T-cell (primary cell): ENCODE measurements at regions not wholly inside any gene's neighbourhood (a gene's known extent, or its start where the extent isn't known, plus 50 kb on each side); places are given as distances from the start of the nearest gene placed in this dataset.

Experiments used
- ATAC-seq, 4 experiments: fragments of 200-7000 bp in 3 of 4; fragments of 150-1000 bp in 1 of 4; cut with Tn5 transposase; replicated peaks in 1 of 4; 1 replicate in 3 of 4; 2 replicates in 1 of 4; pipeline ENCODE4 v1.10.0; 2021; ENCODE audit warnings: moderate library complexity in 3 of 4, mild to moderate bottlenecking in 2 of 4, moderate number of reproducible peaks in 1 of 4
- CTCF ChIA-PET, 2 donors: fragments of 300-600 bp; sonication (Branson Sonifier 250); formaldehyde crosslinking; loops; one replicate each; lab custom pipeline; 2022; ENCODE audit warnings: antibody characterized with exemption in 2 of 2; lab: Charles Lee
- POLR2A ChIA-PET, 2 donors: fragments of 300-600 bp; sonication (Branson Sonifier 250); formaldehyde crosslinking; loops; one replicate each; lab custom pipeline; 2022; ENCODE audit warnings: antibody characterized with exemption in 2 of 2; lab: Charles Lee
- DNase-seq, 35 experiments: peaks; one replicate each; pipeline versions ENCODE4 v3.0.0 to v3.0.0-alpha.2; 2013 to 2023
- H3K27ac ChIP-seq: one replicate; pipeline ENCODE4 v1.5.1; 2013; ENCODE audit warnings: low read length
- H3K27me3 ChIP-seq, 2 experiments: replicated peaks in 1 of 2; 1 replicate in 1 of 2; 2 replicates in 1 of 2; pipeline versions ENCODE4 v1.6.1 to v1.7.0; 2013; ENCODE audit warnings: low read length in 1 of 2, mixed read lengths in 1 of 2; ENCODE audit not compliant: control insufficient read depth in 2 of 2, insufficient read depth in 2 of 2; ENCODE audit errors: extremely low read depth in 1 of 2
- H3K36me3 ChIP-seq, 2 donors: 1 replicate in 1 of 2; 2 replicates in 1 of 2; pipeline versions ENCODE4 v1.6.1 to v1.7.0; 2013; ENCODE audit warnings: low read length in 1 of 2; ENCODE audit not compliant: control insufficient read depth in 2 of 2, insufficient read depth in 1 of 2; ENCODE audit errors: extremely low read depth in 1 of 2
- H3K4me1 ChIP-seq, 2 experiments: 1 replicate in 1 of 2; 2 replicates in 1 of 2; pipeline versions ENCODE4 v1.6.1 to v1.7.0; 2013; ENCODE audit warnings: low read length in 2 of 2, mixed read lengths in 1 of 2; ENCODE audit not compliant: insufficient read depth in 2 of 2, control insufficient read depth in 1 of 2; ENCODE audit errors: extremely low read depth in 1 of 2
- H3K4me3 ChIP-seq, 2 donors: 1 replicate in 1 of 2; 2 replicates in 1 of 2; pipeline versions ENCODE4 v1.5.1 to v1.7.0; 2013; ENCODE audit warnings: mild to moderate bottlenecking in 2 of 2, low read length in 1 of 2, moderate library complexity in 1 of 2; ENCODE audit not compliant: control insufficient read depth in 1 of 2; ENCODE audit errors: extremely low read depth in 1 of 2
- H3K9me3 ChIP-seq: 2 replicates; pipeline ENCODE4 v1.7.0; 2013
- H3K27ac Mint-ChIP-seq, 2 donors: one replicate each; pipeline ENCODE4 v1.8.0; 2020 to 2021; ENCODE audit warnings: mild to moderate bottlenecking in 2 of 2, mixed read lengths in 2 of 2
- H3K27me3 Mint-ChIP-seq, 2 donors: one replicate each; pipeline ENCODE4 v1.8.0; 2021 to 2022; ENCODE audit warnings: mixed read lengths in 2 of 2
- H3K36me3 Mint-ChIP-seq: one replicate; pipeline ENCODE4 v1.8.0; 2021; ENCODE audit warnings: mixed read lengths
- H3K4me1 Mint-ChIP-seq, 3 donors: one replicate each; pipeline ENCODE4 v1.8.0; 2020 to 2022; ENCODE audit warnings: mixed read lengths in 3 of 3, mild to moderate bottlenecking in 1 of 3
- H3K4me3 Mint-ChIP-seq, 3 donors: one replicate each; pipeline ENCODE4 v1.8.0; 2020 to 2022; ENCODE audit warnings: mild to moderate bottlenecking in 3 of 3, mixed read lengths in 3 of 3, moderate library complexity in 3 of 3
- H3K9me3 Mint-ChIP-seq, 3 donors: one replicate each; pipeline ENCODE4 v1.8.0; 2020 to 2022; ENCODE audit warnings: mixed read lengths in 3 of 3
- WGBS: methylation state at CpG from one replicate; pipeline ENCODE4 v1.1.5; 2013; ENCODE audit warnings: missing lambda C conversion rate; ENCODE audit not compliant: insufficient coverage; 5-methylcytosine and 5-hydroxymethylcytosine counted together

- ChIA-PET POLR2A (no interaction called here), CTCF (no interaction called here)
- Mint-ChIP-seq H3K9me3 (peaks cover 9 to 15% (median 12%) of the 10 kb centered on the region in 3 donors), H3K4me3 (no peak overlapping the region), H3K36me3 (peaks cover 5% of the 10 kb centered on the region), H3K27me3 (no peaks in the 10 kb centered on the region), H3K27ac (no peak overlapping the region), H3K4me1 (no peaks in the 10 kb centered on the region)
- ATAC-seq: no peak
- WGBS: 83% methylated on average over 7 of the region's 7 CpGs
- Histone ChIP-seq H3K4me3 (no peak overlapping the region), H3K4me1 (no peaks in the 10 kb centered on the region), H3K27me3 (peaks cover 0 to 9% of the 10 kb centered on the region in 2 experiments), H3K9me3 (no peaks in the 10 kb centered on the region), H3K27ac (no peak overlapping the region), H3K36me3 (no peaks in the 10 kb centered on the region)
- DNase-seq: no peak
Measured at GRCh38 chr9:129513856-129514496, 106.9 kb downstream of the C9orf50 start.

GRCh38 chr9:129513282-129513681, 107.6 kb downstream of the C9orf50 start:
- ATAC-seq: no peak
- H3K9me3 ChIP-seq: no peaks in the 10 kb centered on the region
- no peaks in the 10 kb centered on the region for H3K36me3 ChIP-seq
- Mint-ChIP-seq H3K36me3 (peaks cover 3% of the 10 kb centered on the region), H3K27ac (no peak overlapping the region), H3K4me1 (no peaks in the 10 kb centered on the region), H3K9me3 (peaks cover 8 to 11% (median 11%) of the 10 kb centered on the region in 3 donors), H3K27me3 (no peaks in the 10 kb centered on the region), H3K4me3 (no peak overlapping the region)
- H3K27me3 ChIP-seq: peaks cover 0 to 9% of the 10 kb centered on the region in 2 experiments
- H3K4me1 ChIP-seq: no peaks in the 10 kb centered on the region
- WGBS: 40% methylated on average over 1 of the region's 3 CpGs
- no peak for DNase-seq
- CTCF ChIA-PET: no interaction called here
- no peak overlapping the region for H3K4me3 ChIP-seq
- POLR2A ChIA-PET: no interaction called here
- no peak overlapping the region for H3K27ac ChIP-seq

- peaks cover 5 to 8% (median 8%) of the 10 kb centered on the region in 3 donors for H3K9me3 Mint-ChIP-seq
- H3K4me1 Mint-ChIP-seq: no peaks in the 10 kb centered on the region
- H3K9me3 ChIP-seq: no peaks in the 10 kb centered on the region
- no peak overlapping the region for H3K27ac ChIP-seq
- no peak overlapping the region for H3K27ac Mint-ChIP-seq
- no peaks in the 10 kb centered on the region for H3K4me1 ChIP-seq
- H3K27me3 ChIP-seq: peaks cover 0 to 7% of the 10 kb centered on the region in 2 experiments
- POLR2A ChIA-PET: interaction anchor here in 1 of 2 donors (0.6 kb wide), 1 partner anchor 28 kb away, joined by 3 read pairs; no protein-coding TSS in a partner anchor
- CTCF ChIA-PET: no interaction called here
- H3K27me3 Mint-ChIP-seq: no peaks in the 10 kb centered on the region
- H3K36me3 Mint-ChIP-seq: no peaks in the 10 kb centered on the region
- no peak overlapping the region for H3K4me3 ChIP-seq
- DNase-seq: no peak
- ATAC-seq: no peak
- H3K36me3 ChIP-seq: no peaks in the 10 kb centered on the region
- 86% methylated on average over 6 of the region's 9 CpGs for WGBS
- no peak overlapping the region for H3K4me3 Mint-ChIP-seq
Measured at GRCh38 chr9:129511285-129511900, 109.5 kb downstream of the C9orf50 start.

GRCh38 chr9:129509533-129509928, 111.4 kb downstream of the C9orf50 start:
- WGBS: 100% methylated on average over 3 of the region's 4 CpGs
- Mint-ChIP-seq H3K27ac (no peak overlapping the region), H3K9me3 (peaks cover 5 to 8% (median 7%) of the 10 kb centered on the region in 3 donors), H3K36me3 (no peaks in the 10 kb centered on the region), H3K4me1 (peaks cover 0 to 3% (median 3%) of the 10 kb centered on the region in 3 donors), H3K27me3 (no peaks in the 10 kb centered on the region), H3K4me3 (no peak overlapping the region)
- POLR2A ChIA-PET: no interaction called here
- CTCF ChIA-PET: no interaction called here
- ATAC-seq: no peak
- Histone ChIP-seq H3K4me1 (no peaks in the 10 kb centered on the region), H3K36me3 (no peaks in the 10 kb centered on the region), H3K27ac (no peak overlapping the region), H3K4me3 (no peak overlapping the region), H3K27me3 (no peaks in the 10 kb centered on the region), H3K9me3 (no peaks in the 10 kb centered on the region)
- DNase-seq: no peak

GRCh38 chr9:129507805-129508204, 113.1 kb downstream of the C9orf50 start:
- Mint-ChIP-seq H3K4me3 (no peak overlapping the region), H3K27ac (no peak overlapping the region), H3K27me3 (no peaks in the 10 kb centered on the region), H3K4me1 (peaks cover 0 to 6% (median 6%) of the 10 kb centered on the region in 3 donors), H3K36me3 (no peaks in the 10 kb centered on the region), H3K9me3 (no peaks in the 10 kb centered on the region)
- H3K36me3 ChIP-seq: no peaks in the 10 kb centered on the region
- H3K9me3 ChIP-seq: no peaks in the 10 kb centered on the region
- POLR2A ChIA-PET: no interaction called here
- no peak for DNase-seq
- no peak for ATAC-seq
- no peaks in the 10 kb centered on the region for H3K4me1 ChIP-seq
- H3K27me3 ChIP-seq: no peaks in the 10 kb centered on the region
- 88% methylated on average over 4 of the region's 5 CpGs for WGBS
- no peak overlapping the region for H3K4me3 ChIP-seq
- CTCF ChIA-PET: no interaction called here
- H3K27ac ChIP-seq: no peak overlapping the region

- no peaks in the 10 kb centered on the region for H3K9me3 Mint-ChIP-seq
- 96% methylated on average over 5 of the region's 6 CpGs for WGBS
- ATAC-seq (no peak), DNase-seq (no peak)
- no peak overlapping the region for H3K27ac Mint-ChIP-seq
- H3K27me3 Mint-ChIP-seq: no peaks in the 10 kb centered on the region
- H3K36me3 ChIP-seq: no peaks in the 10 kb centered on the region
- CTCF ChIA-PET: interaction anchor here in 1 of 2 donors (0.6 kb wide), 1 partner anchor 60 kb away, joined by 3 read pairs; no protein-coding TSS in a partner anchor
- H3K27ac ChIP-seq: no peak overlapping the region
- no peak overlapping the region for H3K4me3 ChIP-seq
- no peak overlapping the region for H3K4me3 Mint-ChIP-seq
- H3K9me3 ChIP-seq: no peaks in the 10 kb centered on the region
- no peaks in the 10 kb centered on the region for H3K4me1 ChIP-seq
- H3K36me3 Mint-ChIP-seq: no peaks in the 10 kb centered on the region
- peaks cover 0 to 6% (median 6%) of the 10 kb centered on the region in 3 donors for H3K4me1 Mint-ChIP-seq
- no peaks in the 10 kb centered on the region for H3K27me3 ChIP-seq
- POLR2A ChIA-PET: no interaction called here
Measured at GRCh38 chr9:129506892-129507291, 114.0 kb downstream of the C9orf50 start.
